Esophagus squamous epithelium (tissue), 4 donors: ENCODE measurements at regions not wholly inside any gene's neighbourhood (a gene's known extent, or its start where the extent isn't known, plus 50 kb on each side); places are given as distances from the start of the nearest gene placed in this dataset.

Experiments
- CTCF ChIP-seq, 6 experiments: fragments of 450-650 bp in 4 of 6; fragments of 200-600 bp in 2 of 6; sonication (generic) in 2 of 6; IDR thresholded peaks; one replicate each; pipeline ENCODE4 v1.5.1; 2016 to 2019; ENCODE audit warnings: antibody characterized with exemption in 6 of 6, mild to moderate bottlenecking in 4 of 6, moderate library complexity in 4 of 6
- POLR2A ChIP-seq, 4 donors: fragments of 450-650 bp; IDR thresholded peaks; one replicate each; pipeline ENCODE4 v1.6.1; 2017; ENCODE audit warnings: antibody characterized with exemption in 4 of 4, mild to moderate bottlenecking in 4 of 4, moderate library complexity in 3 of 4

DNA sequence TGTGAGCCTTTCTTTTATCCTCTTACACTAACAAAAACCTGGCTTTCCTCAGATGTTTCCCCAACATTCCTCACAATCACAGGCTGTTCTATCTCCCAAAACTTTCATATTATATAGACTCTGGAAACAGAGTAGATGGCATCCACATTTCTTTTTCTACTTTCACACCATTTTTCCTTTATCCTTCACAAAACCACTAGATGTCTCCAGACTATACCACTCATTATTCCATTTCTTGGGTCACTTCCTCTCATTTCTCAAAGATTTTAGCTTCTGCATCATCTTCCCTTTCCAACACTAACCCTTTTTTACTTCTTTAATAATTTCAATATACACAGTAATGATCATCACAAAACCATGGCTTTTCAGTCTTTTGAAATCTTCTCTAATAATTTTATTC lies 286.0 kb upstream of the DEPDC1 start:
- no peak for TF ChIP-seq CTCF (IDR thresholded peaks at IDR 0.05)
- no peak for TF ChIP-seq POLR2A (IDR thresholded peaks at IDR 0.05)
